Psoas muscle (tissue), 7 donors: ENCODE measurements at regions not wholly inside any gene's neighbourhood (a gene's known extent, or its start where the extent isn't known, plus 50 kb on each side); places are given as distances from the start of the nearest gene placed in this dataset.

Experiments used
- ATAC-seq, 4 donors: fragments of 200-7000 bp; cut with Tn5 transposase; one replicate each; pipeline ENCODE4 v1.9.1; 2020; ENCODE audit warnings: moderate library complexity in 3 of 4, mild to moderate bottlenecking in 2 of 4
- DNase-seq, 2 donors: peaks; one replicate each; pipeline ENCODE4 v3.0.0-alpha.2; 2020
- H3K27ac ChIP-seq: fragments of 200-600 bp; one replicate; pipeline ENCODE4 v1.8.0; 2022
- H3K27me3 ChIP-seq, 3 donors: fragments of 200-600 bp in 1 of 3; one replicate each; pipeline versions ENCODE4 v1.6.1 to v1.8.0; 2013 to 2022; ENCODE audit warnings: low read length in 2 of 3, mild to moderate bottlenecking in 2 of 3, moderate library complexity in 1 of 3; ENCODE audit not compliant: insufficient read depth in 3 of 3
- H3K36me3 ChIP-seq, 2 donors: fragments of 200-600 bp in 1 of 2; one replicate each; pipeline versions ENCODE4 v1.6.1 to v1.8.0; 2013 to 2022; ENCODE audit warnings: low read depth in 1 of 2, mild to moderate bottlenecking in 1 of 2, moderate library complexity in 1 of 2; ENCODE audit not compliant: insufficient read depth in 1 of 2
- H3K4me1 ChIP-seq: fragments of 200-600 bp; one replicate; pipeline ENCODE4 v1.8.0; 2022
- H3K4me3 ChIP-seq: fragments of 200-600 bp; one replicate; pipeline ENCODE4 v1.8.0; 2022; ENCODE audit warnings: mild to moderate bottlenecking
- H3K9me3 ChIP-seq: fragments of 200-600 bp; one replicate; pipeline ENCODE4 v1.8.0; 2022
- WGBS, 3 donors: extraction: QIAGEN DNeasy Blood & Tissue Kit; methylation state at CpG; one replicate each; pipeline versions ENCODE4 v1.1.6 to v1.1.7; 2013; 5-methylcytosine and 5-hydroxymethylcytosine counted together
- intact Hi-C, 2 donors: fragments of 100-400 bp; cut with DNase I; formaldehyde crosslinking; loops; one replicate each; pipeline versions ENCODE4 v1.11.0 to v1.14.2; 2022
- TF ChIP-seq, protein P1 (sequence below): fragments of 200-600 bp; IDR thresholded peaks from one replicate; pipeline ENCODE4 v1.8.0; 2022; ENCODE audit warnings: antibody characterized with exemption
- donor health status: healthy with polysubstance abuse.
- donor health status: DM: no; HTN: no; CAD: no; lungs with moderate emphysema.
- donor health status: Bipolar disorder and iron deficiency.
- donor health status: healthy.
- donor health status: DM: yes; HTN: yes; CAD: no.
- donor health status: DM: no; HTN: no; CAD: no.
- donor health status: DM: yes; HTN: yes; CAD: no.

DNA sequence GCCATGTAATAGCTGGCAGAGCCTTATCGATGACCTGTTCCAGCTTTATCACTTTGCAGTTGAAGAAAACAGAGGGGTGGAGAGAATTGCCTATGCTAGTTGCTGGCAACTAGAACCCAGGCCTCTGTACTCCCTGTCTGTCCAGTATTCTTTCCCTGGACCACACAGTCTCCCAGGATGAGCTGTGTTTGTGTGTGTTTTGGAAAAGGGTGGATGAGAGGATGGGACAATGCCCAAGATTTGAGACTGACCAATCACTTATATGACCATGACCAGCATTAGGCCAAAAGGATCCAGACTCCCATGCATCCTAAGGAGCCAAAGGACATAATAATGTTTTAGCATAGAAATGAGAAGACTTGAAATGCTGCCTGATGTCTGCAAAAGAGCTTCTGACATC lies 102.6 kb downstream of the CD200R1L start:
- intact Hi-C loops = no loop called here

DNA sequence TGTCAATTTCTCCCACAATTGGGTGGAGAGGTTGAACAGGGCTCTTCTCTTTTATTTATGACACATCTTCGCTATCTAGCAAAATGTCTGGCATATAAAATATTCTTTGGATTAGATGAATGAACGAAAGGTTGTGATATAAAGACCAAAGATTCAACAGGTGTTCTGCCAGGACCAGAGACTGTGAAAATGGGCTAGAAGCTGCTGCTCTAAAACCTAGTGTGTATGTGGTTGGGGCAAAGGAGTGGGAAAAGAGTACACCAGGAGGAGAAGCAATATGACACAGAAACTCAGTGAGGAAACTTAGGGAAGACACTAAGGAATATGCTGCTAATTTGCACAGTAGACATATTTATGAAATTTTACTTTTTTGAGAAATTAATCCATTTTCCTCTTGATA lies 102.0 kb upstream of the CCDC80 start:
- no peak for ATAC-seq

More for the DNA sequence above, 102.6 kb downstream of the CD200R1L start:
- TF ChIP-seq, protein P1, sequence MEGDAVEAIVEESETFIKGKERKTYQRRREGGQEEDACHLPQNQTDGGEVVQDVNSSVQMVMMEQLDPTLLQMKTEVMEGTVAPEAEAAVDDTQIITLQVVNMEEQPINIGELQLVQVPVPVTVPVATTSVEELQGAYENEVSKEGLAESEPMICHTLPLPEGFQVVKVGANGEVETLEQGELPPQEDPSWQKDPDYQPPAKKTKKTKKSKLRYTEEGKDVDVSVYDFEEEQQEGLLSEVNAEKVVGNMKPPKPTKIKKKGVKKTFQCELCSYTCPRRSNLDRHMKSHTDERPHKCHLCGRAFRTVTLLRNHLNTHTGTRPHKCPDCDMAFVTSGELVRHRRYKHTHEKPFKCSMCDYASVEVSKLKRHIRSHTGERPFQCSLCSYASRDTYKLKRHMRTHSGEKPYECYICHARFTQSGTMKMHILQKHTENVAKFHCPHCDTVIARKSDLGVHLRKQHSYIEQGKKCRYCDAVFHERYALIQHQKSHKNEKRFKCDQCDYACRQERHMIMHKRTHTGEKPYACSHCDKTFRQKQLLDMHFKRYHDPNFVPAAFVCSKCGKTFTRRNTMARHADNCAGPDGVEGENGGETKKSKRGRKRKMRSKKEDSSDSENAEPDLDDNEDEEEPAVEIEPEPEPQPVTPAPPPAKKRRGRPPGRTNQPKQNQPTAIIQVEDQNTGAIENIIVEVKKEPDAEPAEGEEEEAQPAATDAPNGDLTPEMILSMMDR = no peak
- no peak overlapping the region for H3K27ac ChIP-seq
- H3K36me3 ChIP-seq = no peaks in the 10 kb centered on the region
- DNase-seq (no peak), ATAC-seq (no peak)
- 5 to 18% (median 14%) methylated on average over 1 of the region's 1 CpG for WGBS, 3 donors
- H3K9me3 ChIP-seq = no peaks in the 10 kb centered on the region
- no peak overlapping the region for H3K4me3 ChIP-seq
- no peaks in the 10 kb centered on the region for H3K4me1 ChIP-seq
- no peaks in the 10 kb centered on the region for H3K27me3 ChIP-seq

DNA sequence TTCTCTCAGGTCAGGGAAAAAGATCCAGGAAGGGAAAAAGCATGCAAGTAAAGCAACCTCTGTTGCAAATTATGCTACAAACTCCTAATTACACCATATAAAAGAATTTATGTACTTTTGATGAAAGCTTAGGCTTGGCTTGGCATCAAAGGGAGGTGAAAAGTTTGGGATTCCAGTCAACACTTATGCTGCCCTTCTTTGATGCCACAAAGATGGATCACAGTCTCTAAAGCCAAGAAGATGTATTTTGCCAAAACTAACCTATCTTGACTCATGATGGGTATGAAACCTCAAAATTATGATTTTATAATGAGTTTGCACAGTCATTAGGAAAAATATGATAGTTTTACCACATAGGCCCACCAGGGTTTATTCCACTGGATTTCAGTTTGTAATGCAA lies 101.0 kb upstream of the CCDC80 start:
- no peaks in the 10 kb centered on the region for H3K36me3 ChIP-seq
- ATAC-seq (no peak), DNase-seq (no peak)
- H3K9me3 ChIP-seq = no peaks in the 10 kb centered on the region
- no peak overlapping the region for H3K27ac ChIP-seq
- no peaks in the 10 kb centered on the region for H3K4me1 ChIP-seq
- no peak overlapping the region for H3K4me3 ChIP-seq
- H3K27me3 ChIP-seq = no peaks in the 10 kb centered on the region
- intact Hi-C loops = no loop called here
- TF ChIP-seq, protein P1 = no peak

More for the DNA sequence above, 102.0 kb upstream of the CCDC80 start:
- no peak for DNase-seq
- WGBS, 3 donors = 93 to 98% (median 97%) methylated on average over 2 of the region's 2 CpGs
- intact Hi-C loops = no loop called here
- H3K4me3 ChIP-seq = no peak overlapping the region
- H3K4me1 ChIP-seq = no peaks in the 10 kb centered on the region
- TF ChIP-seq, protein P1 = no peak
- no peaks in the 10 kb centered on the region for H3K36me3 ChIP-seq
- no peak overlapping the region for H3K27ac ChIP-seq
- no peaks in the 10 kb centered on the region for H3K27me3 ChIP-seq
- no peaks in the 10 kb centered on the region for H3K9me3 ChIP-seq

DNA sequence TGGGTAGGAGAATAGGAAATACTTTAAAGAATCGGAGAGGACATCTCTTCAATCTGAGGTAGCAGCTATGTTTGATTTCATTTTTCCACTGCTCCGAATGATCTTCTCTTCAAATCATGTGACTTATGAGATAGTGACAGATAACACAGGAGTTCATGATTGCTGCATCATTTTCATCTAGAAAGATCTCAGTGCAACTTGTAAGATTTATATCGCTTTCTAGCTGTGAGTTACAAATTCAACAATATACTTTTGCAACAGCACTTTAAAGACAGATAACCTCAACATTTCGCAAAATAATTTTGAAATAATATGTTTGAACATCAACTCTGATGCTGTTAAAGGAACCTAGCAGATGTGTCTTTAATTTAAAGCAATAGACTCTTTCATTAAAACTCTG lies 99.9 kb upstream of the CCDC80 start:
- H3K27ac ChIP-seq = no peak overlapping the region
- no peaks in the 10 kb centered on the region for H3K27me3 ChIP-seq
- intact Hi-C loops = no loop called here
- DNase-seq (no peak), ATAC-seq (no peak)
- H3K9me3 ChIP-seq = no peaks in the 10 kb centered on the region
- no peak overlapping the region for H3K4me3 ChIP-seq
- 89 to 98% (median 91%) methylated on average over 4 of the region's 4 CpGs for WGBS, 3 donors
- TF ChIP-seq, protein P1 = no peak
- H3K4me1 ChIP-seq = no peaks in the 10 kb centered on the region
- no peaks in the 10 kb centered on the region for H3K36me3 ChIP-seq

DNA sequence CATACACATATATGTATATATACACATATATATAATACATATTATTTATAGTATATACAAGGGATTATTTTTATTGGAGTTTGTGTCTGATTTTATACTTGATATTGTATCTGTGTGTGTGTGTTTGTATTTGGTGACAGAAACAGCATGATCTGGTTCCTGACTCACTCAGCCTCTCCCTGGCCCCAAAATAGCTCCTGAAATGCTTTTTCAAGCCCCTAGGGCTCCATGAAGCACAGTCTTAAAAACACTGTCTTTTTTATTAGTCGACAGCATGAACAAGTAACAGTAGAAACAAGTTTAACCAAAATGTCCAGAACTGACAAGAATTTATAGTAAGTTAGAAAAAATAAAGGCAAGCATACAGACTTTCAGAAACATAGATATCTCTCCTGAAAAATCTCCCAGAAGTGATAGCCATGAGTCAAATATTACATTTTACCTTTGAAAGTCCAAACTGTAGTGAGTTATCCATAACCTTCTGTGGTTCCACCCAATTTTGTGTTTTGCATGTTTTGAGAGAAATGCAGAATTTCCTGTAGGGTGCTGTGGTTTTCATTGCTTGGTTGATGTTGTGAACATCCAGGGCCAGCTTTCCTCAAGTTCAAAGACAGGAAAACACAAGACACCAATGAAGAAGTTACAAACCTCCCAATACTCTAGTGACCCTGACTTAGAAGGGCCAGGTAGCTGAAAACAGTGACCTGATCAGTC lies 98.5 kb upstream of the CCDC80 start:
- Histone ChIP-seq H3K4me3 (no peak overlapping the region), H3K4me1 (no peaks in the 10 kb centered on the region), H3K27me3 (no peaks in the 10 kb centered on the region), H3K36me3 (no peaks in the 10 kb centered on the region), H3K9me3 (no peaks in the 10 kb centered on the region), H3K27ac (no peak overlapping the region)
- ATAC-seq (no peak), DNase-seq (no peak)
- intact Hi-C loops = loop anchor here (5.0 to 10.0 kb wide), 2 partner anchors 73 to 235 kb away; partner anchors contain the start of gene CD200R1 (in 1 of the 2)
- WGBS, 3 donors = 58 to 61% (median 60%) methylated on average over 1 of the region's 1 CpG
- TF ChIP-seq, protein P1 = no peak
